HepG2 (cell line): ENCODE measurements at regions not wholly inside any gene's neighbourhood (a gene's known extent, or its start where the extent isn't known, plus 50 kb on each side); places are given as distances from the start of the nearest gene placed in this dataset.

Experiments used
- DNMT3B ChIP-seq: conservative IDR thresholded peaks from 2 replicates; pipeline ENCODE4 v1.6.1; 2016; ENCODE audit warnings: missing biosample characterization, control low read depth
- XBP1 ChIP-seq: sonication (generic); formaldehyde crosslinking; IDR thresholded peaks from 2 replicates; pipeline ENCODE4 v1.5.0; 2020; ENCODE audit warnings: missing genetic modification reagents

DNA sequence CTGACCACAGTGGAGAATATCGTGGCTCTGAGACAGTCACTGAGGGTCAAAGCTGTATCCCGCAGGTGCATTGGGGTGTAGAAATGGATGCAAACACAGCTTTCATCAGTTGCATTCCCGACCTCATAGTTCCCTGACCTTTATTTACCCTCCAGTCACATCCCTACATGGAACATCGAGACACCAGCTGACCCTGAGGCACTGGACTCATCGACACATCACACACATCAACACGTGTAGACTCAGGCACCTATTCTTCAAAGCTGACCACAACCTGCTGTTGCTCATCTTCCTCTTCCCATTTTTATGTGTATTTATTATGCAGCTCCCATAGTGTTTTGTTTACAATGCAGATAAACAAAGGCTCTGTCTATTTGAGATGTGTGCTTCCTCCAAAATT, 396.9 kb upstream of the NRP1 start:
- TF ChIP-seq XBP1 (CRISPR knock-in tag), result no peak
- no peak for TF ChIP-seq DNMT3B (CRISPR knock-in tag)
